Neuronal stem cell (in vitro differentiated cells): ENCODE measurements at regions not wholly inside any gene's neighbourhood (a gene's known extent, or its start where the extent isn't known, plus 50 kb on each side); places are given as distances from the start of the nearest gene placed in this dataset.
A peak's percentile ranks its signal among the peaks of the same experiment; 100 is the strongest.

Experiments
- DNase-seq: peaks from one replicate; pipeline ENCODE4 v3.0.0-alpha.2; 2013; ENCODE audit warnings: low spot score
- H2AFZ ChIP-seq: one replicate; pipeline ENCODE4 v1.6.1; 2013; ENCODE audit warnings: mild to moderate bottlenecking, low read length, inconsistent platforms
- H2AK5ac ChIP-seq: 2 replicates; pipeline ENCODE4 v1.6.1; 2013; ENCODE audit warnings: low read depth, mild to moderate bottlenecking, inconsistent platforms, low read length, moderate library complexity, mixed read lengths
- H2BK120ac ChIP-seq: 2 replicates; pipeline ENCODE4 v1.6.1; 2013; ENCODE audit warnings: low read depth, mild to moderate bottlenecking, inconsistent platforms, low read length, moderate library complexity, mixed read lengths
- H2BK12ac ChIP-seq: one replicate; pipeline ENCODE4 v1.6.1; 2013; ENCODE audit warnings: low read length, inconsistent platforms
- H2BK15ac ChIP-seq: 2 replicates; pipeline ENCODE4 v1.6.1; 2013; ENCODE audit warnings: mild to moderate bottlenecking, low read length, inconsistent platforms, mixed read lengths
- H2BK5ac ChIP-seq: one replicate; pipeline ENCODE4 v1.6.1; 2013; ENCODE audit warnings: inconsistent platforms, mild to moderate bottlenecking, low read length, moderate library complexity
- H3K14ac ChIP-seq: one replicate; pipeline ENCODE4 v1.6.1; 2013; ENCODE audit warnings: low read length, inconsistent platforms
- H3K18ac ChIP-seq: 2 replicates; pipeline ENCODE4 v1.6.1; 2013; ENCODE audit warnings: low read length, inconsistent platforms
- H3K23ac ChIP-seq: 2 replicates; pipeline ENCODE4 v1.6.1; 2013; ENCODE audit warnings: low read depth, mild to moderate bottlenecking, mixed read lengths, low read length, inconsistent platforms; ENCODE audit not compliant: poor library complexity
- H3K27ac ChIP-seq: replicated peaks from 3 replicates; pipeline ENCODE4 v1.5.1; 2013; ENCODE audit warnings: low read length, inconsistent platforms
- H3K27me3 ChIP-seq, 3 experiments: 2 replicates each; pipeline ENCODE4 v1.6.1; 2013; ENCODE audit warnings: low read length in 3 of 3, mild to moderate bottlenecking in 2 of 3, inconsistent platforms in 1 of 3, low read depth in 1 of 3, mixed read lengths in 1 of 3, moderate library complexity in 1 of 3; ENCODE audit not compliant: control insufficient read depth in 3 of 3, insufficient read depth in 3 of 3
- H3K36me3 ChIP-seq, 2 donors: replicated peaks in 1 of 2; 2 replicates each; pipeline ENCODE4 v1.6.1; 2013; ENCODE audit warnings: low read length in 2 of 2; ENCODE audit not compliant: control insufficient read depth in 2 of 2, insufficient read depth in 2 of 2
- H3K4ac ChIP-seq: 2 replicates; pipeline ENCODE4 v1.6.1; 2013; ENCODE audit warnings: inconsistent platforms, mild to moderate bottlenecking, low read length, moderate library complexity
- H3K4me1 ChIP-seq, 2 donors: 1 replicate in 1 of 2; 2 replicates in 1 of 2; pipeline ENCODE4 v1.6.1; 2013; ENCODE audit warnings: low read length in 2 of 2, low read depth in 1 of 2; ENCODE audit not compliant: control insufficient read depth in 2 of 2, insufficient read depth in 1 of 2
- H3K4me2 ChIP-seq: one replicate; pipeline ENCODE4 v1.6.1; 2013; ENCODE audit warnings: mild to moderate bottlenecking, low read length, inconsistent platforms; ENCODE audit not compliant: insufficient read depth, poor library complexity, severe bottlenecking
- H3K4me3 ChIP-seq, 2 donors: 2 replicates each; pipeline ENCODE4 v1.5.1; 2013; ENCODE audit warnings: low read length in 2 of 2, mild to moderate bottlenecking in 2 of 2, inconsistent platforms in 1 of 2, moderate library complexity in 1 of 2
- H3K79me1 ChIP-seq: one replicate; pipeline ENCODE4 v1.6.1; 2013; ENCODE audit warnings: low read depth, mild to moderate bottlenecking, inconsistent platforms, low read length, moderate library complexity
- H3K9ac ChIP-seq: one replicate; pipeline ENCODE4 v1.6.1; 2013; ENCODE audit warnings: mild to moderate bottlenecking, low read depth, low read length, inconsistent platforms; ENCODE audit not compliant: poor library complexity
- H3K9me3 ChIP-seq, 2 donors: replicated peaks in 1 of 2; 2 replicates each; pipeline versions ENCODE3 to v1.6.1; 2013; ENCODE audit warnings: low read length in 2 of 2, mild to moderate bottlenecking in 2 of 2, inconsistent platforms in 1 of 2, low read depth in 1 of 2, mixed read lengths in 1 of 2, moderate library complexity in 1 of 2; ENCODE audit not compliant: control insufficient read depth in 2 of 2, insufficient read depth in 1 of 2
- H4K8ac ChIP-seq: one replicate; pipeline ENCODE4 v1.6.1; 2013; ENCODE audit warnings: low read depth, mild to moderate bottlenecking, inconsistent platforms, low read length, moderate library complexity
- H4K91ac ChIP-seq: one replicate; pipeline ENCODE4 v1.6.1; 2013; ENCODE audit warnings: low read length, low read depth, mild to moderate bottlenecking, inconsistent platforms; ENCODE audit not compliant: poor library complexity
- WGBS, 2 donors: extraction: QIAGEN DNeasy Blood & Tissue Kit; methylation state at CpG; one replicate each; pipeline ENCODE4 v1.1.7; 2013; ENCODE audit warnings: missing lambda C conversion rate in 2 of 2, mixed read lengths in 1 of 2; ENCODE audit not compliant: insufficient read length in 2 of 2, insufficient replicate concordance in 1 of 2; ENCODE audit errors: extremely low coverage in 2 of 2; 5-methylcytosine and 5-hydroxymethylcytosine counted together

GRCh38 chr2:9747396-9747795, 95.9 kb upstream of the TAF1B start:
- Histone ChIP-seq H3K9ac (no peak overlapping the region), H3K9me3 (no peaks in the 10 kb centered on the region), H3K27ac (no peak overlapping the region), H3K4me1 (peaks cover 2 to 4% of the 10 kb centered on the region in 2 donors), H2BK15ac (no peak overlapping the region), H3K4me3 (no peak overlapping the region), H2BK5ac (no peak overlapping the region), H3K23ac (no peak overlapping the region), H2AFZ (no peak overlapping the region), H2BK120ac (no peak overlapping the region), H3K18ac (no peak overlapping the region), H2BK12ac (no peak overlapping the region), H3K79me1 (no peaks in the 10 kb centered on the region), H4K8ac (no peak overlapping the region), H3K27me3 (peaks cover 0 to 36% (median 0%) of the 10 kb centered on the region in 3 experiments), H3K4ac (no peak overlapping the region), H3K36me3 (no peaks in the 10 kb centered on the region), H2AK5ac (no peak overlapping the region), H4K91ac (no peak overlapping the region), H3K4me2 (no peak overlapping the region), H3K14ac (no peak overlapping the region)
- no peak for DNase-seq
- WGBS, 2 donors, result no CpG with 5 or more reads among the region's 4 CpGs

GRCh38 chr2:9748577-9748976, 94.7 kb upstream of the TAF1B start:
- peaks cover 10 to 11% of the 10 kb centered on the region in 2 donors for H3K4me1 ChIP-seq
- H3K4me3 ChIP-seq, result no peak overlapping the region
- H4K8ac ChIP-seq, result no peak overlapping the region
- no peak overlapping the region for H3K14ac ChIP-seq
- H2AK5ac ChIP-seq, result no peak overlapping the region
- H3K36me3 ChIP-seq, result no peaks in the 10 kb centered on the region
- H3K27me3 ChIP-seq, result peaks cover 0 to 47% (median 0%) of the 10 kb centered on the region in 3 experiments
- no peaks in the 10 kb centered on the region for H3K79me1 ChIP-seq
- WGBS, 2 donors, result no CpG with 5 or more reads among the region's 6 CpGs
- H3K9ac ChIP-seq, result no peak overlapping the region
- H3K27ac ChIP-seq, result no peak overlapping the region
- H2BK5ac ChIP-seq, result no peak overlapping the region
- no peak overlapping the region for H2BK15ac ChIP-seq
- H3K4me2 ChIP-seq, result no peak overlapping the region
- H3K4ac ChIP-seq, result no peak overlapping the region
- DNase-seq, result no peak
- no peak overlapping the region for H2BK120ac ChIP-seq
- no peak overlapping the region for H4K91ac ChIP-seq
- H3K23ac ChIP-seq, result no peak overlapping the region
- H2BK12ac ChIP-seq, result no peak overlapping the region
- no peaks in the 10 kb centered on the region for H3K9me3 ChIP-seq
- H3K18ac ChIP-seq, result no peak overlapping the region
- H2AFZ ChIP-seq, result no peak overlapping the region

- H3K79me1 ChIP-seq, result no peaks in the 10 kb centered on the region
- no peak overlapping the region for H2BK15ac ChIP-seq
- H3K36me3 ChIP-seq, result no peaks in the 10 kb centered on the region
- no peaks in the 10 kb centered on the region for H3K9me3 ChIP-seq
- H4K8ac ChIP-seq, result no peak overlapping the region
- no peak overlapping the region for H2BK120ac ChIP-seq
- no peak for DNase-seq
- no peak overlapping the region for H3K9ac ChIP-seq
- no peak overlapping the region for H3K18ac ChIP-seq
- H2AFZ ChIP-seq, result no peak overlapping the region
- no peak overlapping the region for H2BK5ac ChIP-seq
- no peak overlapping the region for H2BK12ac ChIP-seq
- H2AK5ac ChIP-seq, result peak overlapping the region; percentile 19
- peaks cover 12 to 21% of the 10 kb centered on the region in 2 donors for H3K4me1 ChIP-seq
- H3K4me3 ChIP-seq, result no peak overlapping the region
- no peak overlapping the region for H3K4me2 ChIP-seq
- no peak overlapping the region for H3K14ac ChIP-seq
- H3K4ac ChIP-seq, result no peak overlapping the region
- H3K27ac ChIP-seq, result no peak overlapping the region
- no CpG with 5 or more reads among the region's 9 CpGs for WGBS, 2 donors
- H3K23ac ChIP-seq, result no peak overlapping the region
- peaks cover 0 to 41% (median 0%) of the 10 kb centered on the region in 3 experiments for H3K27me3 ChIP-seq
- H4K91ac ChIP-seq, result no peak overlapping the region
Measured at GRCh38 chr2:9749546-9750223, 93.6 kb upstream of the TAF1B start.

GRCh38 chr2:9750224-9751215, 92.8 kb upstream of the TAF1B start:
- Histone ChIP-seq H4K8ac (no peak overlapping the region), H2BK12ac (no peak overlapping the region), H3K23ac (no peak overlapping the region), H3K4me3 (no peak overlapping the region), H2BK15ac (no peak overlapping the region), H3K9me3 (no peaks in the 10 kb centered on the region), H3K4ac (no peak overlapping the region), H2AFZ (no peak overlapping the region), H3K36me3 (no peaks in the 10 kb centered on the region), H3K27ac (no peak overlapping the region), H3K14ac (no peak overlapping the region), H3K9ac (no peak overlapping the region), H3K18ac (no peak overlapping the region), H2BK5ac (no peak overlapping the region), H4K91ac (no peak overlapping the region), H2BK120ac (no peak overlapping the region), H3K4me2 (no peak overlapping the region), H3K27me3 (peaks cover 0 to 41% (median 0%) of the 10 kb centered on the region in 3 experiments), H3K79me1 (no peaks in the 10 kb centered on the region), H2AK5ac (no peak overlapping the region), H3K4me1 (peaks cover 10 to 24% of the 10 kb centered on the region in 2 donors)
- WGBS, 2 donors, result no CpG with 5 or more reads among the region's 9 CpGs
- no peak for DNase-seq
